ENCODE measurements at regions not wholly inside any gene's neighbourhood (a gene's known extent, or its start where the extent isn't known, plus 50 kb on each side); places are given as distances from the start of the nearest gene placed in this dataset.

DNA sequence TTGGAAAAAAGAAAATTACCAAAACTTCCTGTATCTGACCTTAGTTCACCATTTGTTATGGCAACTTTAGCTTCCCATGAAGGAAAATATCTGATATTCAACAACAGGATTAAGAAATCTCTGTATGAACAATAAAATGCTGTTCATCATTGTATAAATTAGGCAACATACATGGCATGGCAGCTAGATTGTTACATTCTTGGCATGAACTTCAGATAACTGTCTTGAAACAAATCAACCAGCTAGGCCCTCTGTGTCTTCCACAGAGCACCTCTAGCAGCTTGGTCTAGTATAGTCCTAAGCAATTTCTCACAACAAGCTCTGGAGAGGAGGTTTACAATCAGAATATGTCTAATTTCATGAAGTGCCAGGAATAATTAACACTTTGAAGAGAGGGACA, 105.4 kb upstream of the PCDH7 start:
- TF ChIP-seq SP1 (IDR thresholded peaks at IDR 0.05), result no peak
- no peak for TF ChIP-seq FOXM1 (IDR thresholded peaks at IDR 0.05; ENCODE audit: borderline replicate concordance)
- TF ChIP-seq SUZ12 (IDR thresholded peaks at IDR 0.05), result no peak
- no peak for TF ChIP-seq ELF4 (IDR thresholded peaks at IDR 0.05)
- TF ChIP-seq NFRKB (IDR thresholded peaks at IDR 0.05), result no peak
- no peak for TF ChIP-seq FOXK2 (IDR thresholded peaks at IDR 0.05)
- no peak for TF ChIP-seq TARDBP (IDR thresholded peaks at IDR 0.05)
- TF ChIP-seq BHLHE40 (IDR thresholded peaks at IDR 0.05; ENCODE audit: borderline replicate concordance), result no peak

Measured in HEK293T (cell line).